DND-41 (cell line): ENCODE measurements at regions not wholly inside any gene's neighbourhood (a gene's known extent, or its start where the extent isn't known, plus 50 kb on each side); places are given as distances from the start of the nearest gene placed in this dataset.

Experiments
- ATAC-seq: fragments of 200-7000 bp; cut with Tn5 transposase; 3 replicates; pipeline ENCODE4 v1.9.1; 2021; ENCODE audit warnings: low read depth; ENCODE audit not compliant: insufficient read depth
- DNase-seq: peaks from one replicate; pipeline ENCODE4 v3.0.0-alpha.2; 2020
- H2AFZ ChIP-seq: 2 replicates; pipeline ENCODE4 v1.6.0; 2012; ENCODE audit warnings: low read depth, low read length
- H3K27ac ChIP-seq: 2 replicates; pipeline ENCODE4 v1.5.1; 2012; ENCODE audit warnings: low read length, inconsistent platforms
- H3K27me3 ChIP-seq: fragments of 200-600 bp; sonication (generic); 2 replicates; pipeline ENCODE4 v1.6.0; 2012; ENCODE audit warnings: low read length, mild to moderate bottlenecking, inconsistent platforms; ENCODE audit not compliant: insufficient read depth, poor library complexity
- H3K36me3 ChIP-seq: 2 replicates; pipeline ENCODE4 v1.5.1; 2012; ENCODE audit warnings: low read length, inconsistent platforms; ENCODE audit not compliant: insufficient read depth
- H3K4me1 ChIP-seq: 2 replicates; pipeline ENCODE4 v1.5.1; 2012; ENCODE audit warnings: mild to moderate bottlenecking, low read length; ENCODE audit not compliant: insufficient read depth
- H3K4me2 ChIP-seq: 2 replicates; pipeline ENCODE4 v1.6.0; 2012; ENCODE audit warnings: mild to moderate bottlenecking, moderate library complexity, low read length, inconsistent platforms; ENCODE audit not compliant: insufficient read depth
- H3K4me3 ChIP-seq, 2 experiments: fragments of 200-600 bp in 1 of 2; shearing (Covaris generic) in 1 of 2; 2 replicates each; pipeline ENCODE4 v1.5.1; 2012 to 2016; ENCODE audit warnings: inconsistent platforms in 2 of 2, low read length in 2 of 2, mild to moderate bottlenecking in 2 of 2, low read depth in 1 of 2, moderate library complexity in 1 of 2
- H3K79me2 ChIP-seq: 2 replicates; pipeline ENCODE4 v1.6.0; 2012; ENCODE audit warnings: low read length, inconsistent platforms; ENCODE audit not compliant: insufficient read depth
- H3K9ac ChIP-seq: 2 replicates; pipeline ENCODE4 v1.6.0; 2012; ENCODE audit warnings: low read depth, mild to moderate bottlenecking, inconsistent platforms, low read length, moderate library complexity
- H3K9me3 ChIP-seq: 2 replicates; pipeline ENCODE4 v1.5.1; 2012; ENCODE audit warnings: low read length, moderate library complexity, mild to moderate bottlenecking, inconsistent platforms; ENCODE audit not compliant: insufficient read depth, severe bottlenecking
- H4K20me1 ChIP-seq: 2 replicates; pipeline ENCODE4 v1.6.0; 2012; ENCODE audit warnings: low read length; ENCODE audit not compliant: insufficient read depth
- CTCF ChIP-seq: IDR thresholded peaks from 2 replicates; pipeline ENCODE4 v1.5.1; 2012; ENCODE audit warnings: borderline replicate concordance, low read length, moderate library complexity, mild to moderate bottlenecking; ENCODE audit not compliant: poor library complexity, severe bottlenecking; ENCODE audit errors: extremely low read depth
- EZH2 ChIP-seq: IDR thresholded peaks from 3 replicates; pipeline ENCODE4 v1.6.1; 2012; ENCODE audit warnings: borderline replicate concordance, low read depth, mild to moderate bottlenecking, moderate library complexity, low read length, inconsistent platforms; ENCODE audit not compliant: severe bottlenecking

- DNase-seq (no peak), ATAC-seq (no peak)
- Histone ChIP-seq H3K27ac (no peak overlapping the region), H3K4me1 (no peaks in the 10 kb centered on the region; the same call in 1 of the 2 replicates), H3K9ac (no peak overlapping the region), H3K27me3 (no peaks in the 10 kb centered on the region), H4K20me1 (no peaks in the 10 kb centered on the region), H3K4me2 (no peak overlapping the region), H3K36me3 (no peaks in the 10 kb centered on the region), H3K9me3 (peaks cover 11% of the 10 kb centered on the region), H3K79me2 (no peaks in the 10 kb centered on the region), H2AFZ (no peak overlapping the region), H3K4me3 (no peak overlapping the region)
- TF ChIP-seq CTCF (no peak), EZH2 (no peak)
Measured at GRCh38 chr1:94688646-94689045, 131.5 kb upstream of the SLC44A3 start.

- H3K9me3 ChIP-seq: peaks cover 11% of the 10 kb centered on the region
Measured at GRCh38 chr1:94686882-94687281, 133.3 kb upstream of the SLC44A3 start.

GRCh38 chr1:94684690-94685250, 135.4 kb upstream of the SLC44A3 start:
- H2AFZ ChIP-seq: no peak overlapping the region
- no peaks in the 10 kb centered on the region for H3K27me3 ChIP-seq
- H3K9ac ChIP-seq: no peak overlapping the region
- no peaks in the 10 kb centered on the region for H4K20me1 ChIP-seq
- ATAC-seq: no peak; the same call in 2 of the 3 replicates
- H3K4me3 ChIP-seq: no peak overlapping the region
- H3K27ac ChIP-seq: no peak overlapping the region
- DNase-seq: no peak
- no peak overlapping the region for H3K4me2 ChIP-seq
- no peaks in the 10 kb centered on the region for H3K79me2 ChIP-seq
- TF ChIP-seq EZH2 (no peak), CTCF (no peak)
- no peaks in the 10 kb centered on the region for H3K4me1 ChIP-seq
- no peaks in the 10 kb centered on the region for H3K36me3 ChIP-seq
- peaks cover 2% of the 10 kb centered on the region for H3K9me3 ChIP-seq

More at GRCh38 chr1:94686882-94687281, 133.3 kb upstream of the SLC44A3 start:
- no peaks in the 10 kb centered on the region for H3K36me3 ChIP-seq
- H3K9ac ChIP-seq: no peak overlapping the region
- no peaks in the 10 kb centered on the region for H3K27me3 ChIP-seq
- TF ChIP-seq CTCF: no peak
- TF ChIP-seq EZH2: no peak
- no peak overlapping the region for H3K27ac ChIP-seq
- H3K4me2 ChIP-seq: no peak overlapping the region
- H2AFZ ChIP-seq: no peak overlapping the region
- no peaks in the 10 kb centered on the region for H3K4me1 ChIP-seq
- ATAC-seq (no peak), DNase-seq (no peak)
- no peaks in the 10 kb centered on the region for H3K79me2 ChIP-seq
- no peak overlapping the region for H3K4me3 ChIP-seq
- H4K20me1 ChIP-seq: no peaks in the 10 kb centered on the region
